GM23338 (cell line): ENCODE measurements at regions not wholly inside any gene's neighbourhood (a gene's known extent, or its start where the extent isn't known, plus 50 kb on each side); places are given as distances from the start of the nearest gene placed in this dataset.

Experiments
- TF ChIP-seq, protein P1 (sequence below): IDR thresholded peaks from one replicate; pipeline ENCODE4 v1.6.1; 2018; ENCODE audit warnings: antibody characterized with exemption; ENCODE audit not compliant: unreplicated experiment
- TF ChIP-seq, protein P2 (sequence below), 2 experiments: fragments of 200-600 bp in 1 of 2; sonication (generic) in 1 of 2; conservative IDR thresholded peaks; 2 replicates each; pipeline versions ENCODE4 v1.5.1 to v1.6.1; 2016 to 2017; ENCODE audit warnings: antibody characterized with exemption in 2 of 2, low read depth in 2 of 2, mild to moderate bottlenecking in 2 of 2, moderate library complexity in 1 of 2

DNA sequence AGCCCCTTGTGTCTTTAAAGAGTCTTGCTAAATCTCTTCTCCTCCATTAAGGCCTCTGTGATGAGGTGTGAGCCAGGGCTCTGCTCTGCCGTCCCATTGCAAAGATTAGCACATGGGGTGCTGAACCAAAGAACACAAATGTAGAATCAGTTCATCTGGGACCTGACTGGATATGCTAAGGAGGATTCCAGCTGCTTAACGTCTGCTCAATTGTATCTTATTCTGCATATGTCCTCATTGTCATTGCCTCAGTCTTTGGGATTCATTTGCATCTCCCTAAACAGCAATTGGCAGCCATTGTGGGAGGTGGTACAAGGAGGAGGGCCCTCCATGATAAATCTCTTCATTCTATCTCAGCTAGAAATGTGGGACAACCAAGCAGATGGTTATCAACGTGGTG is 106.3 kb upstream of the ADAMTS18 start:
- TF ChIP-seq, protein P1, sequence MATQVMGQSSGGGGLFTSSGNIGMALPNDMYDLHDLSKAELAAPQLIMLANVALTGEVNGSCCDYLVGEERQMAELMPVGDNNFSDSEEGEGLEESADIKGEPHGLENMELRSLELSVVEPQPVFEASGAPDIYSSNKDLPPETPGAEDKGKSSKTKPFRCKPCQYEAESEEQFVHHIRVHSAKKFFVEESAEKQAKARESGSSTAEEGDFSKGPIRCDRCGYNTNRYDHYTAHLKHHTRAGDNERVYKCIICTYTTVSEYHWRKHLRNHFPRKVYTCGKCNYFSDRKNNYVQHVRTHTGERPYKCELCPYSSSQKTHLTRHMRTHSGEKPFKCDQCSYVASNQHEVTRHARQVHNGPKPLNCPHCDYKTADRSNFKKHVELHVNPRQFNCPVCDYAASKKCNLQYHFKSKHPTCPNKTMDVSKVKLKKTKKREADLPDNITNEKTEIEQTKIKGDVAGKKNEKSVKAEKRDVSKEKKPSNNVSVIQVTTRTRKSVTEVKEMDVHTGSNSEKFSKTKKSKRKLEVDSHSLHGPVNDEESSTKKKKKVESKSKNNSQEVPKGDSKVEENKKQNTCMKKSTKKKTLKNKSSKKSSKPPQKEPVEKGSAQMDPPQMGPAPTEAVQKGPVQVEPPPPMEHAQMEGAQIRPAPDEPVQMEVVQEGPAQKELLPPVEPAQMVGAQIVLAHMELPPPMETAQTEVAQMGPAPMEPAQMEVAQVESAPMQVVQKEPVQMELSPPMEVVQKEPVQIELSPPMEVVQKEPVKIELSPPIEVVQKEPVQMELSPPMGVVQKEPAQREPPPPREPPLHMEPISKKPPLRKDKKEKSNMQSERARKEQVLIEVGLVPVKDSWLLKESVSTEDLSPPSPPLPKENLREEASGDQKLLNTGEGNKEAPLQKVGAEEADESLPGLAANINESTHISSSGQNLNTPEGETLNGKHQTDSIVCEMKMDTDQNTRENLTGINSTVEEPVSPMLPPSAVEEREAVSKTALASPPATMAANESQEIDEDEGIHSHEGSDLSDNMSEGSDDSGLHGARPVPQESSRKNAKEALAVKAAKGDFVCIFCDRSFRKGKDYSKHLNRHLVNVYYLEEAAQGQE = no peak
- TF ChIP-seq, protein P2, sequence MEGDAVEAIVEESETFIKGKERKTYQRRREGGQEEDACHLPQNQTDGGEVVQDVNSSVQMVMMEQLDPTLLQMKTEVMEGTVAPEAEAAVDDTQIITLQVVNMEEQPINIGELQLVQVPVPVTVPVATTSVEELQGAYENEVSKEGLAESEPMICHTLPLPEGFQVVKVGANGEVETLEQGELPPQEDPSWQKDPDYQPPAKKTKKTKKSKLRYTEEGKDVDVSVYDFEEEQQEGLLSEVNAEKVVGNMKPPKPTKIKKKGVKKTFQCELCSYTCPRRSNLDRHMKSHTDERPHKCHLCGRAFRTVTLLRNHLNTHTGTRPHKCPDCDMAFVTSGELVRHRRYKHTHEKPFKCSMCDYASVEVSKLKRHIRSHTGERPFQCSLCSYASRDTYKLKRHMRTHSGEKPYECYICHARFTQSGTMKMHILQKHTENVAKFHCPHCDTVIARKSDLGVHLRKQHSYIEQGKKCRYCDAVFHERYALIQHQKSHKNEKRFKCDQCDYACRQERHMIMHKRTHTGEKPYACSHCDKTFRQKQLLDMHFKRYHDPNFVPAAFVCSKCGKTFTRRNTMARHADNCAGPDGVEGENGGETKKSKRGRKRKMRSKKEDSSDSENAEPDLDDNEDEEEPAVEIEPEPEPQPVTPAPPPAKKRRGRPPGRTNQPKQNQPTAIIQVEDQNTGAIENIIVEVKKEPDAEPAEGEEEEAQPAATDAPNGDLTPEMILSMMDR (conservative IDR thresholded peaks at IDR 0.05; ENCODE audit: low read depth in 2 of 2) = no peak
